HK-2 (cell line): ENCODE measurements at regions not wholly inside any gene's neighbourhood (a gene's known extent, or its start where the extent isn't known, plus 50 kb on each side); places are given as distances from the start of the nearest gene placed in this dataset.

ENCODE experiments used
- DNase-seq: peaks from one replicate; pipeline ENCODE4 v3.0.0-alpha.2; 2018; ENCODE audit not compliant: unreplicated experiment

DNA sequence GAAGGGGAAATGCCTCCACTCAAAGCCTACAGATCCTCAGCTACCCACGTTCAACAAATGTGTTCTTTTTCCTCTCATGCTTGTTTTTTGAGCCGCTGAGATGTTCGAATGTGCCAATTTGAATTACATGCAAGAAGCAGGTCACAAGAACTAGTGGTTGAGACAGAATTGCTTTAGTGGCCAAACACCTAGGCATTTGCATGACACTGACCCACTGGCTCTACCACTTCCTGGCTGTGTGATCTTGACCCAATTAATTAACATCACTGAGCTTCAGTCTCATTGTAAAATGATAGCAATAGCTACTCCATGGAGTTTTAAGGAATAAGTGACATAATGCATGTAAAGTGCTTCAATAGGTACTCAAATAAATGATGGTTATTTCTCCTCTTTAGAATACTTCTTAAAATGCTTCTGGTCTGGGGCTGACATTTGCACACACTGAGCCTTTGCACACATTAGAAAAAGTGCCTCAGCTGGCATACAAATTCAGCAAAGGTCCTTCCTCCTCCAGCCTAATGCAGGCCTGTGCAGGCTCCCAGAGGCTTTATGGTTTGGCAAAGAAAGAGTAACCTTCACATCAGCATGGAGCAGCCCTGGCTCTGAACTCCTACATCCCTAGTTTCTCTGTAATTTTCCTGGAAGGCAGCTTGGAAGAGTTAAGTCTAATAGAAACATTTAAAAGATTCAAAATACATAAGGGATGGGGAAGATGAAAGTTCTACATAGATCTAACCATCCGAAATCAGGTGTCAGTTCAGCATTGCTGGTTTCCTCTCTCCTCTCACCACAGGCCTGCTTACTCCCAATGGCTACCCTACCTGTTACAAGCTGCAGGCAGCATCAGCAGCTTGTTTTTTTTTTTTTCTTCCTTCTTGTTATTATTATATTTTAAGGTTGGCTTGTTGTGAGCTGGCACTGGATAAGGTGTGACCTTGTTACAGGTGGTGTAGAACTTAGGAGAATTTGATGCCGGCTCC lies 107.4 kb downstream of the TBX19 start:
- DNase-seq = no peak

- DNase-seq = no peak
Measured at GRCh38 chr1:168386949-168387586, 106.4 kb downstream of the TBX19 start.

DNA sequence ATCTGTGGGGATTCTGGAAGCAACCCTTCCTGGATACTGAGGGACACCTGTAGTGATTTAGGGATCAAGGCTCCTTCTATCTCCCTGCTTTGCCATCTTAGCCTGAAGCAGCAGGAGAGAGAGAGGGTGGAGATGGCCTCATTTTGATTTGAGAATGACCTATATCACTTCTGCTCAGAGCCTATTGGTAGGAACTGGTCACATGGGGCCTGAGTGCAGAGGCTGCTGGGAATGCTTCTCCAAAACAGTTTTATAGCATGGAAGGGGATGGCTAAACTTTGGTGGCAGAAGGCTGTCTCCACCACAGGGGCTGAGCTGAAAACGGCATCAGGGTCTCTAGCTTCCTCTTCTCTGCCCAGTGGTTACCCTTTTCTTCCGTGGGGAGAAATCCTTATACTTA lies 105.8 kb downstream of the TBX19 start:
- DNase-seq = no peak

- DNase-seq = no peak
Measured at GRCh38 chr1:168381850-168382249, 101.2 kb downstream of the TBX19 start.

- DNase-seq = no peak
Measured at GRCh38 chr1:168380945-168381344, 100.3 kb downstream of the TBX19 start.

DNA sequence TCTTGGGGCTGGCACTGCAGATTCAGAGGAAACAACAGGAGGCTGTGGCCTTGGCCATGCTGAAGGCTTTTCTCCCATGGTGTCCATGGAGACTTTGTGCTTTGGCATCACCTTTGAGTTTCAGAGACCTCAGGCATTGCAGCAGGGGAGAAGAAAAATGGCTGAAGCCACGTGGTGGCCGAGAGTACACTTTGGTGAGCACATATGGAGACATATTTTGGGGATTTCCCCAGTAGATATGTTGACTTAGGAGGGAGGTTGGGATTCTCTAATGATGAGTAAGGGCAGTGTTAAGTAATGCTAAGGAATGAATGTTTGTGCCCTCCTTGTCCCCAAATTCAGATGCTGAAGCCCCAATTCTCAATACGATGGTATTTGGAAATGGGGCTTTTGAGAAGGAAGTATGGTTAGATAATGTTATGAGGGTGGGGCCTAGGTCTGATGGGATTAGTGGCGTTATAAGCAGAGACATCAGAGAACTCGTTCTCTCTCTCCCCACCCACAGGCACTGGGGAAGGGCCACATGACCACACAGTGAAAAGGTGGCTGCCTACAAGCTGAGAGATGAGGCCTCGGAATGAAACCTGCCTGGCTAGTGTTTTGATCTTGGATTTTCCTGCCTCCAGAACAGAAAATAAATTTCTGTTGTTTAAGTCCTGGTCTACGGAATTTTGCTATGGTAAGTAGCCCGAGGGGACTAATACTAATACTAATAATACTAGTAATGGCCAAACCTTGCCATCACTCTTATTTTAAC lies 98.6 kb downstream of the TBX19 start:
- DNase-seq = no peak

DNA sequence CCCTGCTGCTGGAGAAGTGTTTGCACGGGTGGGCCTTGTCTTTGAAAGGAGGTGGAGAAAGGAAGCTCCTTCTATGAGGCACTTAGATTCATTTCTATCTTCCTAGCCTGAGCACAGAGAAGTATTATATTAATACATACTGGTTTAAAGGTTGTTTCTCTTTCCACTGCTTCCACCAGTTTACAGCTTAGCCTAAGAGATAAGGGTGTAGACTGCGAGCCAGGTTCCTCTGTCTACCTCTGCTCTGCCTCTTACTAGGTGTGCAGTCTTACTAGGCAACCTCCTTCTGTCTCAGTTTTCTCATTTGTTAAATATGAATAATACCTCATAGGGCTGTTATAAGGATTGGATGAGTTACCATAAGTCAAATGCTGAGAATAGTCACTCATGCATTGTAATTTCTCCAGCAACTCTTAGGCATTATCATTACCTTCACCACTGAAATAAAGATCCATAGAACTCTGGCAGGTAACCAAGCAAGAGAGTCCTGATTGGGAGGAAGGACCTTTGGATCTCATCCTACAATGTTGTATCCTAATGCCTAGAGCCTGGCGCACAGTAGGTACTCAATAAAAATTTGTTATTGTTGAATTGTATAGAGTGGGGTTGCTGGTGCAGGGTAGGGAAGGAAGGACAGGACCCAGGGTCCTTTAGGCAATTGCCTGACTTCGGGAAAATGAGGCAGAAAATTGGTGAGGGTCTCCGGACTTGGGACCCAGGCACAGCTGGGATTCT lies 95.1 kb downstream of the TBX19 start:
- no peak for DNase-seq

GRCh38 chr1:168374566-168374965 lies 93.9 kb downstream of the TBX19 start:
- no peak for DNase-seq

DNA sequence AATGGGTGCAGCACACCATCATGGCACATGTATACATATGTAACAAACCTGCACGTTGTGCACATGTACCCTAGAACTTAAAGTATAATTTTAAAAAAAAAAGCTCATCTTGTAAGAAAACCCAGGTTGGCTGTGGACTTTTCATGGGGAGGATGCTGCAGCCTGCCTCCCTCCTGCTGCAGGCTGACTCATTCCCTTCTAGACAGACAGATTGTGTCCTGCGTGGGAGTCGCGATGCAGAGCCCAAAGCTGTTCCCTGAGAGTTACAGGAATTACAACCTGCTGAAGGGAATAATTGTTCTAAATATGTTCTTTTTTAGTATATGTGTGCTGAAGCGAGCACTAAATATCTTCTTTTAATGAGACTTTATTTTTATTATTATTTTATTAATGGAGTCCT lies 93.2 kb downstream of the TBX19 start:
- DNase-seq = no peak

- DNase-seq = no peak
Measured at GRCh38 chr1:168372861-168373371, 92.2 kb downstream of the TBX19 start.

GRCh38 chr1:168372307-168372706 lies 91.6 kb downstream of the TBX19 start:
- no peak for DNase-seq

GRCh38 chr1:168371477-168371876 lies 90.8 kb downstream of the TBX19 start:
- no peak for DNase-seq

DNA sequence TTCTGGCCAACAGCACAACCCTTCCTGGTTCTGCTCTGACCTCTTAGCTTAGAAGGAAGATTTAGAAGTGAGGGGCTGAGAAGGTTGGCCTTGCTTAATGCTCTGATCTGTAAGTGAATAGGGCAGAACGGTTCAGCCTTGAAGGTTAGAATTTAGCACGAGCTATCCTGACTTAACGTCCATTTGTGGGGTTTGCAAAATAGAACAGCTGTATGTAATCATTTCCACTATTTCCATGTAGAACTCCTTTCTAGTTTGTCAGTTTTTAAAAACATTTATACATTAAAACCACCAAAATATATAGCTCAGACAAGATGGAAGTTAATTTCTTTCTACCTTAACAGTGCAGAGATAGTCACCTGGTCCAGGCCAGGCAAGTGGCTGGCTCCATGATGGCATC lies 89.9 kb downstream of the TBX19 start:
- no peak for DNase-seq

GRCh38 chr1:168369655-168370054 lies 89.0 kb downstream of the TBX19 start:
- no peak for DNase-seq

- DNase-seq = no peak
Measured at GRCh38 chr1:168368131-168368530, 87.5 kb downstream of the TBX19 start.

GRCh38 chr1:168365719-168366479 lies 85.2 kb downstream of the TBX19 start:
- no peak for DNase-seq
